Prostate gland (tissue), 2 donors: ENCODE measurements at regions not wholly inside any gene's neighbourhood (a gene's known extent, or its start where the extent isn't known, plus 50 kb on each side); places are given as distances from the start of the nearest gene placed in this dataset.

Experiments used
- POLR2AphosphoS5 ChIP-seq: sonication (generic); formaldehyde crosslinking; IDR thresholded peaks from one replicate; pipeline ENCODE4 v1.6.1; 2017; ENCODE audit warnings: antibody characterized with exemption
- TF ChIP-seq, protein P1 (sequence below), 4 experiments: fragments of 200-600 bp in 2 of 4; fragments of 450-650 bp in 2 of 4; sonication (generic) in 2 of 4; IDR thresholded peaks; 1 replicate in 3 of 4; 2 replicates in 1 of 4; pipeline ENCODE4 v1.5.1; 2016 to 2019; ENCODE audit warnings: antibody characterized with exemption in 4 of 4, mild to moderate bottlenecking in 2 of 4, moderate library complexity in 2 of 4

DNA sequence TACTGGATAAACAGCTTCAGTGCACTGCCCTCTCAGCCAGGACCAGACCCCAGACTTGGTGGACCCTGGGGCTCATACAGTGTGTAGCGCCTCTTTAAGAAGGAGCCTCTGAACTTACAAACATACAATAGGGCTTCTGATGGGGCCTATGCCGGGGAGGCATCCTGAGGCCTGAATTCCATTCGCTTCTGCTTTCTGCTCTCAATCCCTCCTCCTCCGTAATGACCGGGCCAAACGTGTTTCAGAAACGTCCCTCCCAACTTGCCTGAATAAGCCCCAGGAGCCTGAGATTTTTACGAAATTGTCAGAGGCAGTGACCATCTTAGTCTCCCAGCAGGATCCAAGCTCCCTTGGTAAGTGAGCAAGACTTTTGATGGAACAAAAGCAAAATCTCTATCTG is 128.1 kb upstream of the BOD1 start:
- TF ChIP-seq, protein P1, sequence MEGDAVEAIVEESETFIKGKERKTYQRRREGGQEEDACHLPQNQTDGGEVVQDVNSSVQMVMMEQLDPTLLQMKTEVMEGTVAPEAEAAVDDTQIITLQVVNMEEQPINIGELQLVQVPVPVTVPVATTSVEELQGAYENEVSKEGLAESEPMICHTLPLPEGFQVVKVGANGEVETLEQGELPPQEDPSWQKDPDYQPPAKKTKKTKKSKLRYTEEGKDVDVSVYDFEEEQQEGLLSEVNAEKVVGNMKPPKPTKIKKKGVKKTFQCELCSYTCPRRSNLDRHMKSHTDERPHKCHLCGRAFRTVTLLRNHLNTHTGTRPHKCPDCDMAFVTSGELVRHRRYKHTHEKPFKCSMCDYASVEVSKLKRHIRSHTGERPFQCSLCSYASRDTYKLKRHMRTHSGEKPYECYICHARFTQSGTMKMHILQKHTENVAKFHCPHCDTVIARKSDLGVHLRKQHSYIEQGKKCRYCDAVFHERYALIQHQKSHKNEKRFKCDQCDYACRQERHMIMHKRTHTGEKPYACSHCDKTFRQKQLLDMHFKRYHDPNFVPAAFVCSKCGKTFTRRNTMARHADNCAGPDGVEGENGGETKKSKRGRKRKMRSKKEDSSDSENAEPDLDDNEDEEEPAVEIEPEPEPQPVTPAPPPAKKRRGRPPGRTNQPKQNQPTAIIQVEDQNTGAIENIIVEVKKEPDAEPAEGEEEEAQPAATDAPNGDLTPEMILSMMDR (IDR thresholded peaks at IDR 0.05) = no peak
- no peak for TF ChIP-seq POLR2AphosphoS5
